WTC11 (cell line): ENCODE measurements at regions not wholly inside any gene's neighbourhood (a gene's known extent, or its start where the extent isn't known, plus 50 kb on each side); places are given as distances from the start of the nearest gene placed in this dataset.

Experiments used
- ATAC-seq: fragments of 200-7000 bp; cut with Tn5 transposase; 2 replicates; pipeline ENCODE4 v1.10.0; 2021; ENCODE audit warnings: mild to moderate bottlenecking, moderate library complexity
- CTCF ChIA-PET: fragments of 300-600 bp; sonication (Branson Sonifier 250); formaldehyde crosslinking; loops from one replicate; lab custom pipeline; 2021; ENCODE audit warnings: antibody characterized with exemption; lab: Charles Lee
- POLR2A ChIA-PET: fragments of 350-600 bp; sonication (Branson Sonifier 250); formaldehyde crosslinking; loops from one replicate; lab custom pipeline; 2021; ENCODE audit warnings: antibody characterized with exemption; lab: Charles Lee
- DNase-seq: peaks from one replicate; pipeline ENCODE4 v3.0.0; 2021; ENCODE audit warnings: low spot score
- H3K27ac Mint-ChIP-seq: 2 replicates; pipeline ENCODE4 v1.8.0; 2021; ENCODE audit warnings: mixed read lengths
- H3K27me3 Mint-ChIP-seq: 2 replicates; pipeline ENCODE4 v1.8.0; 2021; ENCODE audit warnings: low read depth, mild to moderate bottlenecking, moderate library complexity, mixed read lengths
- H3K36me3 Mint-ChIP-seq: 2 replicates; pipeline ENCODE4 v1.8.0; 2021; ENCODE audit warnings: mixed read lengths
- H3K4me1 Mint-ChIP-seq: 2 replicates; pipeline ENCODE4 v1.8.0; 2022; ENCODE audit warnings: mixed read lengths
- H3K4me3 Mint-ChIP-seq: 2 replicates; pipeline ENCODE4 v1.8.0; 2021; ENCODE audit warnings: mild to moderate bottlenecking, moderate library complexity, mixed read lengths
- H3K9me3 Mint-ChIP-seq: 2 replicates; pipeline ENCODE4 v1.8.0; 2021; ENCODE audit warnings: mixed read lengths
- ELF4 ChIP-seq: sonication (generic); formaldehyde crosslinking; IDR thresholded peaks from 2 replicates; pipeline ENCODE4 v1.8.1; 2022; ENCODE audit warnings: low read depth, mild to moderate bottlenecking, moderate library complexity, missing genetic modification reagents
- MXD4 ChIP-seq: fragments of 250-450 bp; sonication (Bioruptor Pico); IDR thresholded peaks from 2 replicates; pipeline ENCODE4 v1.8.0; 2021; ENCODE audit warnings: mild to moderate bottlenecking, moderate library complexity, borderline replicate concordance
- MYBL2 ChIP-seq: sonication (generic); formaldehyde crosslinking; IDR thresholded peaks from 2 replicates; pipeline ENCODE4 v1.8.1; 2023; ENCODE audit warnings: mild to moderate bottlenecking, moderate library complexity, missing genetic modification reagents
- PRRX2 ChIP-seq: fragments of 250-450 bp; sonication (Bioruptor Pico); IDR thresholded peaks from 2 replicates; pipeline ENCODE4 v1.8.0; 2021; ENCODE audit warnings: mild to moderate bottlenecking
- SOX15 ChIP-seq: fragments of 250-450 bp; sonication (Bioruptor Pico); IDR thresholded peaks from 2 replicates; pipeline ENCODE4 v1.9.0; 2021; ENCODE audit warnings: mild to moderate bottlenecking
- ZNF219 ChIP-seq: sonication (generic); formaldehyde crosslinking; IDR thresholded peaks from 2 replicates; pipeline ENCODE4 v1.8.0; 2023; ENCODE audit warnings: missing genetic modification reagents, mild to moderate bottlenecking, borderline replicate concordance
- ZNF671 ChIP-seq: fragments of 250-450 bp; sonication (Bioruptor Pico); IDR thresholded peaks from 2 replicates; pipeline ENCODE4 v1.8.0; 2021; ENCODE audit warnings: mild to moderate bottlenecking
- TF ChIP-seq, protein P1 (sequence below): fragments of 200-600 bp; IDR thresholded peaks from 2 replicates; pipeline ENCODE4 v1.8.0; 2022; ENCODE audit warnings: antibody characterized with exemption
- TF ChIP-seq, protein P2 (sequence below): sonication (generic); formaldehyde crosslinking; IDR thresholded peaks from 2 replicates; pipeline ENCODE4 v1.8.0; 2022; ENCODE audit warnings: mild to moderate bottlenecking, missing genetic modification reagents
- TF ChIP-seq, protein P3 (sequence below): sonication (generic); formaldehyde crosslinking; IDR thresholded peaks from 2 replicates; pipeline ENCODE4 v1.8.1; 2023; ENCODE audit warnings: mild to moderate bottlenecking, missing genetic modification reagents
- TF ChIP-seq, protein P4 (sequence below): sonication (generic); formaldehyde crosslinking; IDR thresholded peaks from 2 replicates; pipeline ENCODE4 v1.8.1; 2022; ENCODE audit warnings: low read depth, missing genetic modification reagents, borderline replicate concordance
- TF ChIP-seq, protein P5 (sequence below): sonication (generic); formaldehyde crosslinking; IDR thresholded peaks from 2 replicates; pipeline ENCODE4 v1.8.0; 2023; ENCODE audit warnings: mild to moderate bottlenecking, missing genetic modification reagents
- TF ChIP-seq, protein P6 (sequence below): sonication (generic); formaldehyde crosslinking; IDR thresholded peaks from 2 replicates; pipeline ENCODE4 v1.8.1; 2022; ENCODE audit warnings: missing genetic modification reagents, borderline replicate concordance
- TF ChIP-seq, protein P7 (sequence below): sonication (generic); formaldehyde crosslinking; IDR thresholded peaks from 2 replicates; pipeline ENCODE4 v1.8.1; 2023; ENCODE audit warnings: mild to moderate bottlenecking, missing genetic modification reagents
- TF ChIP-seq, protein P8 (sequence below): sonication (generic); formaldehyde crosslinking; IDR thresholded peaks from 2 replicates; pipeline ENCODE4 v1.8.0; 2023; ENCODE audit warnings: missing genetic modification reagents, mild to moderate bottlenecking, borderline replicate concordance
- TF ChIP-seq, protein P9 (sequence below): fragments of 250-450 bp; sonication (Bioruptor Pico); IDR thresholded peaks from 2 replicates; pipeline ENCODE4 v1.8.0; 2021; ENCODE audit warnings: mild to moderate bottlenecking

DNA sequence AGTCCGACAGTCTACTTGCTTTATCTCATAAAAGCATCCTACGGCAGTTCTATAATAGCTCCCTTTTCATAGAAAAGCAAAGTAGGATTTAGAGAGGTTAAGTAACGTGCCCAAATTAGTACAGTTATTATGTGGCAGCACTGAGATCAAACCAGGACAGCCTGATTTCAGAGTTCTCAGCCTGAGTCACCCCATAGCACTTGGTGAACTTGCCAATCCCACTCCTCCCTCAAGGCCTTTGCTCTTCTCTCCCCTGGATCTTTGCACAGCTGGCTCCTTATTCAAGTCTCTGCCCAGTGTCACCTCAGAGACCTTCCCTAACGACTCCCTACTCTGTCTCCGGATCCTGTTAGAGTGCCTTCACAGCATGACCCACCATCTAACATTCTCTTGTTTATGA is 438.0 kb upstream of the NFE2L3 start:
- H3K27me3 Mint-ChIP-seq = no peaks in the 10 kb centered on the region
- CTCF ChIA-PET = no interaction called here

More for the DNA sequence above, 438.0 kb upstream of the NFE2L3 start:
- no peak for DNase-seq
- POLR2A ChIA-PET = no interaction called here
- H3K9me3 Mint-ChIP-seq = no peaks in the 10 kb centered on the region
- H3K4me1 Mint-ChIP-seq = peaks cover 21% of the 10 kb centered on the region
- TF ChIP-seq, protein P1, sequence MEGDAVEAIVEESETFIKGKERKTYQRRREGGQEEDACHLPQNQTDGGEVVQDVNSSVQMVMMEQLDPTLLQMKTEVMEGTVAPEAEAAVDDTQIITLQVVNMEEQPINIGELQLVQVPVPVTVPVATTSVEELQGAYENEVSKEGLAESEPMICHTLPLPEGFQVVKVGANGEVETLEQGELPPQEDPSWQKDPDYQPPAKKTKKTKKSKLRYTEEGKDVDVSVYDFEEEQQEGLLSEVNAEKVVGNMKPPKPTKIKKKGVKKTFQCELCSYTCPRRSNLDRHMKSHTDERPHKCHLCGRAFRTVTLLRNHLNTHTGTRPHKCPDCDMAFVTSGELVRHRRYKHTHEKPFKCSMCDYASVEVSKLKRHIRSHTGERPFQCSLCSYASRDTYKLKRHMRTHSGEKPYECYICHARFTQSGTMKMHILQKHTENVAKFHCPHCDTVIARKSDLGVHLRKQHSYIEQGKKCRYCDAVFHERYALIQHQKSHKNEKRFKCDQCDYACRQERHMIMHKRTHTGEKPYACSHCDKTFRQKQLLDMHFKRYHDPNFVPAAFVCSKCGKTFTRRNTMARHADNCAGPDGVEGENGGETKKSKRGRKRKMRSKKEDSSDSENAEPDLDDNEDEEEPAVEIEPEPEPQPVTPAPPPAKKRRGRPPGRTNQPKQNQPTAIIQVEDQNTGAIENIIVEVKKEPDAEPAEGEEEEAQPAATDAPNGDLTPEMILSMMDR = no peak
- TF ChIP-seq, protein P2, sequence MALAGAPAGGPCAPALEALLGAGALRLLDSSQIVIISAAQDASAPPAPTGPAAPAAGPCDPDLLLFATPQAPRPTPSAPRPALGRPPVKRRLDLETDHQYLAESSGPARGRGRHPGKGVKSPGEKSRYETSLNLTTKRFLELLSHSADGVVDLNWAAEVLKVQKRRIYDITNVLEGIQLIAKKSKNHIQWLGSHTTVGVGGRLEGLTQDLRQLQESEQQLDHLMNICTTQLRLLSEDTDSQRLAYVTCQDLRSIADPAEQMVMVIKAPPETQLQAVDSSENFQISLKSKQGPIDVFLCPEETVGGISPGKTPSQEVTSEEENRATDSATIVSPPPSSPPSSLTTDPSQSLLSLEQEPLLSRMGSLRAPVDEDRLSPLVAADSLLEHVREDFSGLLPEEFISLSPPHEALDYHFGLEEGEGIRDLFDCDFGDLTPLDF (CRISPR knock-in tag) = no peak
- TF ChIP-seq SOX15 (no peak), PRRX2 (no peak), ZNF671 (CRISPR knock-in tag) (no peak), ZNF219 (no peak), MXD4 (no peak), ELF4 (no peak), MYBL2 (no peak)
- TF ChIP-seq, protein P3, sequence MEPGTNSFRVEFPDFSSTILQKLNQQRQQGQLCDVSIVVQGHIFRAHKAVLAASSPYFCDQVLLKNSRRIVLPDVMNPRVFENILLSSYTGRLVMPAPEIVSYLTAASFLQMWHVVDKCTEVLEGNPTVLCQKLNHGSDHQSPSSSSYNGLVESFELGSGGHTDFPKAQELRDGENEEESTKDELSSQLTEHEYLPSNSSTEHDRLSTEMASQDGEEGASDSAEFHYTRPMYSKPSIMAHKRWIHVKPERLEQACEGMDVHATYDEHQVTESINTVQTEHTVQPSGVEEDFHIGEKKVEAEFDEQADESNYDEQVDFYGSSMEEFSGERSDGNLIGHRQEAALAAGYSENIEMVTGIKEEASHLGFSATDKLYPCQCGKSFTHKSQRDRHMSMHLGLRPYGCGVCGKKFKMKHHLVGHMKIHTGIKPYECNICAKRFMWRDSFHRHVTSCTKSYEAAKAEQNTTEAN = no peak
- TF ChIP-seq, protein P4, sequence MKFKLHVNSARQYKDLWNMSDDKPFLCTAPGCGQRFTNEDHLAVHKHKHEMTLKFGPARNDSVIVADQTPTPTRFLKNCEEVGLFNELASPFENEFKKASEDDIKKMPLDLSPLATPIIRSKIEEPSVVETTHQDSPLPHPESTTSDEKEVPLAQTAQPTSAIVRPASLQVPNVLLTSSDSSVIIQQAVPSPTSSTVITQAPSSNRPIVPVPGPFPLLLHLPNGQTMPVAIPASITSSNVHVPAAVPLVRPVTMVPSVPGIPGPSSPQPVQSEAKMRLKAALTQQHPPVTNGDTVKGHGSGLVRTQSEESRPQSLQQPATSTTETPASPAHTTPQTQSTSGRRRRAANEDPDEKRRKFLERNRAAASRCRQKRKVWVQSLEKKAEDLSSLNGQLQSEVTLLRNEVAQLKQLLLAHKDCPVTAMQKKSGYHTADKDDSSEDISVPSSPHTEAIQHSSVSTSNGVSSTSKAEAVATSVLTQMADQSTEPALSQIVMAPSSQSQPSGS (CRISPR knock-in tag) = no peak
- TF ChIP-seq, protein P5, sequence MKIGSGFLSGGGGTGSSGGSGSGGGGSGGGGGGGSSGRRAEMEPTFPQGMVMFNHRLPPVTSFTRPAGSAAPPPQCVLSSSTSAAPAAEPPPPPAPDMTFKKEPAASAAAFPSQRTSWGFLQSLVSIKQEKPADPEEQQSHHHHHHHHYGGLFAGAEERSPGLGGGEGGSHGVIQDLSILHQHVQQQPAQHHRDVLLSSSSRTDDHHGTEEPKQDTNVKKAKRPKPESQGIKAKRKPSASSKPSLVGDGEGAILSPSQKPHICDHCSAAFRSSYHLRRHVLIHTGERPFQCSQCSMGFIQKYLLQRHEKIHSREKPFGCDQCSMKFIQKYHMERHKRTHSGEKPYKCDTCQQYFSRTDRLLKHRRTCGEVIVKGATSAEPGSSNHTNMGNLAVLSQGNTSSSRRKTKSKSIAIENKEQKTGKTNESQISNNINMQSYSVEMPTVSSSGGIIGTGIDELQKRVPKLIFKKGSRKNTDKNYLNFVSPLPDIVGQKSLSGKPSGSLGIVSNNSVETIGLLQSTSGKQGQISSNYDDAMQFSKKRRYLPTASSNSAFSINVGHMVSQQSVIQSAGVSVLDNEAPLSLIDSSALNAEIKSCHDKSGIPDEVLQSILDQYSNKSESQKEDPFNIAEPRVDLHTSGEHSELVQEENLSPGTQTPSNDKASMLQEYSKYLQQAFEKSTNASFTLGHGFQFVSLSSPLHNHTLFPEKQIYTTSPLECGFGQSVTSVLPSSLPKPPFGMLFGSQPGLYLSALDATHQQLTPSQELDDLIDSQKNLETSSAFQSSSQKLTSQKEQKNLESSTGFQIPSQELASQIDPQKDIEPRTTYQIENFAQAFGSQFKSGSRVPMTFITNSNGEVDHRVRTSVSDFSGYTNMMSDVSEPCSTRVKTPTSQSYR (CRISPR knock-in tag) = no peak
- TF ChIP-seq, protein P6, sequence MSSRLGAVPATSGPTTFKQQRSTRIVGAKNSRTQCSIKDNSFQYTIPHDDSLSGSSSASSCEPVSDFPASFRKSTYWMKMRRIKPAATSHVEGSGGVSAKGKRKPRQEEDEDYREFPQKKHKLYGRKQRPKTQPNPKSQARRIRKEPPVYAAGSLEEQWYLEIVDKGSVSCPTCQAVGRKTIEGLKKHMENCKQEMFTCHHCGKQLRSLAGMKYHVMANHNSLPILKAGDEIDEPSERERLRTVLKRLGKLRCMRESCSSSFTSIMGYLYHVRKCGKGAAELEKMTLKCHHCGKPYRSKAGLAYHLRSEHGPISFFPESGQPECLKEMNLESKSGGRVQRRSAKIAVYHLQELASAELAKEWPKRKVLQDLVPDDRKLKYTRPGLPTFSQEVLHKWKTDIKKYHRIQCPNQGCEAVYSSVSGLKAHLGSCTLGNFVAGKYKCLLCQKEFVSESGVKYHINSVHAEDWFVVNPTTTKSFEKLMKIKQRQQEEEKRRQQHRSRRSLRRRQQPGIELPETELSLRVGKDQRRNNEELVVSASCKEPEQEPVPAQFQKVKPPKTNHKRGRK (CRISPR knock-in tag) = no peak
- TF ChIP-seq, protein P7, sequence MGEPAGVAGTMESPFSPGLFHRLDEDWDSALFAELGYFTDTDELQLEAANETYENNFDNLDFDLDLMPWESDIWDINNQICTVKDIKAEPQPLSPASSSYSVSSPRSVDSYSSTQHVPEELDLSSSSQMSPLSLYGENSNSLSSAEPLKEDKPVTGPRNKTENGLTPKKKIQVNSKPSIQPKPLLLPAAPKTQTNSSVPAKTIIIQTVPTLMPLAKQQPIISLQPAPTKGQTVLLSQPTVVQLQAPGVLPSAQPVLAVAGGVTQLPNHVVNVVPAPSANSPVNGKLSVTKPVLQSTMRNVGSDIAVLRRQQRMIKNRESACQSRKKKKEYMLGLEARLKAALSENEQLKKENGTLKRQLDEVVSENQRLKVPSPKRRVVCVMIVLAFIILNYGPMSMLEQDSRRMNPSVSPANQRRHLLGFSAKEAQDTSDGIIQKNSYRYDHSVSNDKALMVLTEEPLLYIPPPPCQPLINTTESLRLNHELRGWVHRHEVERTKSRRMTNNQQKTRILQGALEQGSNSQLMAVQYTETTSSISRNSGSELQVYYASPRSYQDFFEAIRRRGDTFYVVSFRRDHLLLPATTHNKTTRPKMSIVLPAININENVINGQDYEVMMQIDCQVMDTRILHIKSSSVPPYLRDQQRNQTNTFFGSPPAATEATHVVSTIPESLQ (CRISPR knock-in tag) = no peak
- TF ChIP-seq, protein P8, sequence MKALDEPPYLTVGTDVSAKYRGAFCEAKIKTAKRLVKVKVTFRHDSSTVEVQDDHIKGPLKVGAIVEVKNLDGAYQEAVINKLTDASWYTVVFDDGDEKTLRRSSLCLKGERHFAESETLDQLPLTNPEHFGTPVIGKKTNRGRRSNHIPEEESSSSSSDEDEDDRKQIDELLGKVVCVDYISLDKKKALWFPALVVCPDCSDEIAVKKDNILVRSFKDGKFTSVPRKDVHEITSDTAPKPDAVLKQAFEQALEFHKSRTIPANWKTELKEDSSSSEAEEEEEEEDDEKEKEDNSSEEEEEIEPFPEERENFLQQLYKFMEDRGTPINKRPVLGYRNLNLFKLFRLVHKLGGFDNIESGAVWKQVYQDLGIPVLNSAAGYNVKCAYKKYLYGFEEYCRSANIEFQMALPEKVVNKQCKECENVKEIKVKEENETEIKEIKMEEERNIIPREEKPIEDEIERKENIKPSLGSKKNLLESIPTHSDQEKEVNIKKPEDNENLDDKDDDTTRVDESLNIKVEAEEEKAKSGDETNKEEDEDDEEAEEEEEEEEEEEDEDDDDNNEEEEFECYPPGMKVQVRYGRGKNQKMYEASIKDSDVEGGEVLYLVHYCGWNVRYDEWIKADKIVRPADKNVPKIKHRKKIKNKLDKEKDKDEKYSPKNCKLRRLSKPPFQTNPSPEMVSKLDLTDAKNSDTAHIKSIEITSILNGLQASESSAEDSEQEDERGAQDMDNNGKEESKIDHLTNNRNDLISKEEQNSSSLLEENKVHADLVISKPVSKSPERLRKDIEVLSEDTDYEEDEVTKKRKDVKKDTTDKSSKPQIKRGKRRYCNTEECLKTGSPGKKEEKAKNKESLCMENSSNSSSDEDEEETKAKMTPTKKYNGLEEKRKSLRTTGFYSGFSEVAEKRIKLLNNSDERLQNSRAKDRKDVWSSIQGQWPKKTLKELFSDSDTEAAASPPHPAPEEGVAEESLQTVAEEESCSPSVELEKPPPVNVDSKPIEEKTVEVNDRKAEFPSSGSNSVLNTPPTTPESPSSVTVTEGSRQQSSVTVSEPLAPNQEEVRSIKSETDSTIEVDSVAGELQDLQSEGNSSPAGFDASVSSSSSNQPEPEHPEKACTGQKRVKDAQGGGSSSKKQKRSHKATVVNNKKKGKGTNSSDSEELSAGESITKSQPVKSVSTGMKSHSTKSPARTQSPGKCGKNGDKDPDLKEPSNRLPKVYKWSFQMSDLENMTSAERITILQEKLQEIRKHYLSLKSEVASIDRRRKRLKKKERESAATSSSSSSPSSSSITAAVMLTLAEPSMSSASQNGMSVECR (CRISPR knock-in tag) = no peak
- TF ChIP-seq, protein P9, sequence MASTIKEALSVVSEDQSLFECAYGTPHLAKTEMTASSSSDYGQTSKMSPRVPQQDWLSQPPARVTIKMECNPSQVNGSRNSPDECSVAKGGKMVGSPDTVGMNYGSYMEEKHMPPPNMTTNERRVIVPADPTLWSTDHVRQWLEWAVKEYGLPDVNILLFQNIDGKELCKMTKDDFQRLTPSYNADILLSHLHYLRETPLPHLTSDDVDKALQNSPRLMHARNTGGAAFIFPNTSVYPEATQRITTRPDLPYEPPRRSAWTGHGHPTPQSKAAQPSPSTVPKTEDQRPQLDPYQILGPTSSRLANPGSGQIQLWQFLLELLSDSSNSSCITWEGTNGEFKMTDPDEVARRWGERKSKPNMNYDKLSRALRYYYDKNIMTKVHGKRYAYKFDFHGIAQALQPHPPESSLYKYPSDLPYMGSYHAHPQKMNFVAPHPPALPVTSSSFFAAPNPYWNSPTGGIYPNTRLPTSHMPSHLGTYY (CRISPR knock-in tag) = no peak
- no peaks in the 10 kb centered on the region for H3K36me3 Mint-ChIP-seq
- H3K4me3 Mint-ChIP-seq = no peak overlapping the region
- ATAC-seq = no peak
- H3K27ac Mint-ChIP-seq = no peak overlapping the region
